ENCODE measurements at regions not wholly inside any gene's neighbourhood (a gene's known extent, or its start where the extent isn't known, plus 50 kb on each side); places are given as distances from the start of the nearest gene placed in this dataset.

DNA sequence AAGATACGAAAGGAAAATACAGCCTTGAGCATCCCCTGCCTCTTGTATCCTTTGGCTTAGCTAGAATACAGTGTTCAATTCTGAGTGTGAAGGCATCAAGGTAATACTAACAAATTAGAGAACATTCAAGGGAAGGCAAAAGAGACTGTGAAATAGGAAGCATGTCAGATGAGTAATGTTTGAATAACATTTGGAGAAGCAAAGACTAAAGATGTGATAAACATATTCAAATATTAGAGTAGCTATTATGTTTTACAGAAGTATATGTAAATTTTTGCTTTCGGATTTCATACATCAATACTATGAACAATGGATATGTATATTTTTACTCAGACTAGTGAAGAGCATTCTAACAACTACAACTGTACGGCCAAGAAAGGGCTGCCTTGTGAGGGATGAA is 161.7 kb upstream of the FN1 start:
- TF ChIP-seq POLR2A (IDR thresholded peaks at IDR 0.05) = no peak
- TF ChIP-seq, protein P1, sequence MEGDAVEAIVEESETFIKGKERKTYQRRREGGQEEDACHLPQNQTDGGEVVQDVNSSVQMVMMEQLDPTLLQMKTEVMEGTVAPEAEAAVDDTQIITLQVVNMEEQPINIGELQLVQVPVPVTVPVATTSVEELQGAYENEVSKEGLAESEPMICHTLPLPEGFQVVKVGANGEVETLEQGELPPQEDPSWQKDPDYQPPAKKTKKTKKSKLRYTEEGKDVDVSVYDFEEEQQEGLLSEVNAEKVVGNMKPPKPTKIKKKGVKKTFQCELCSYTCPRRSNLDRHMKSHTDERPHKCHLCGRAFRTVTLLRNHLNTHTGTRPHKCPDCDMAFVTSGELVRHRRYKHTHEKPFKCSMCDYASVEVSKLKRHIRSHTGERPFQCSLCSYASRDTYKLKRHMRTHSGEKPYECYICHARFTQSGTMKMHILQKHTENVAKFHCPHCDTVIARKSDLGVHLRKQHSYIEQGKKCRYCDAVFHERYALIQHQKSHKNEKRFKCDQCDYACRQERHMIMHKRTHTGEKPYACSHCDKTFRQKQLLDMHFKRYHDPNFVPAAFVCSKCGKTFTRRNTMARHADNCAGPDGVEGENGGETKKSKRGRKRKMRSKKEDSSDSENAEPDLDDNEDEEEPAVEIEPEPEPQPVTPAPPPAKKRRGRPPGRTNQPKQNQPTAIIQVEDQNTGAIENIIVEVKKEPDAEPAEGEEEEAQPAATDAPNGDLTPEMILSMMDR (IDR thresholded peaks at IDR 0.05) = no peak
